NCI-H1105 treated with DMSO at 0.1 percent for 48 hours (cell line): ENCODE measurements at regions not wholly inside any gene's neighbourhood (a gene's known extent, or its start where the extent isn't known, plus 50 kb on each side); places are given as distances from the start of the nearest gene placed in this dataset.

Experiments
- DNase-seq: peaks from one replicate; lab custom pipeline; 2025; lab: John Stamatoyannopoulos, UW

- DNase-seq = no peak
These were observed 299.3 kb upstream of the ZFP64 start for GRCh38 chr20:52490711-52491430.

- no peak for DNase-seq
These were observed 292.9 kb upstream of the ZFP64 start for GRCh38 chr20:52484438-52484837.

DNA sequence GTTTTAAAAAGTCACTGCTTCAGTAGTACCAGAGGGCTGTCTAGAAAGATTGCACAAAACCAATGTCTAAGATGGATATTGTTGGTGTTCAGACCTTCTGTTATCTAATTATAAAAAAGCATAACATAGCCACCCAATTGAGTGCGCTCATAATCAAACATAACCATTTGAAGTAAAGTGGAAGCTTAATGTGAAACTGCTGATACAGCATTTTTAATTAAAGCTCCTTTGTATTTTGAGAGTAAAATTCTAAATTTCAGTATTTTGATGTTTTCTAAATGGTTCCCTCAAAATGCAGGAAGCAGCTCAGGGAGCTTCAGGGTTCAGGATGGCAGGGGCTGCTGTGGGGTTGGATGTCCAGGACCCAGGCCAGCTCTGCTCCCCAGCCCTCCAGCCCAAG, 291.8 kb upstream of the ZFP64 start:
- no peak for DNase-seq

DNA sequence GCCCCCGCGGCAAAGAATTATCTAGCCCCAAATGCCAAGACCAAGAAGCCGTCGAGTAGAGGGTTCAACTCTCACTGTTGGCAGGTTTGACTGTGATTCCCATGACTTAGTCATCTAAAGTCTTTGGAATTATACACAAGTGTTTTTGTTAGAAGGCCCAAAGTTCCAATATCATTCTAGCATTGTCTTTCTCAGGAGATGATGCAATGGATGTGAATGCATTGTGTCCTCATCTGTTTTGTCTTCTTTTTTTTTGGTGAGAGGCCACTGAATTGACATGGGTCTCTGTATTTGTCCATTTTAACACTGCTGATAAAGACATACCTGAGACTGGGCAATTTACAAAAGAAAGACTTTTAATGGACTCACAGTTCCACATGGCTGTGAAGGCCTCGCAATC, 290.5 kb upstream of the ZFP64 start:
- no peak for DNase-seq

DNA sequence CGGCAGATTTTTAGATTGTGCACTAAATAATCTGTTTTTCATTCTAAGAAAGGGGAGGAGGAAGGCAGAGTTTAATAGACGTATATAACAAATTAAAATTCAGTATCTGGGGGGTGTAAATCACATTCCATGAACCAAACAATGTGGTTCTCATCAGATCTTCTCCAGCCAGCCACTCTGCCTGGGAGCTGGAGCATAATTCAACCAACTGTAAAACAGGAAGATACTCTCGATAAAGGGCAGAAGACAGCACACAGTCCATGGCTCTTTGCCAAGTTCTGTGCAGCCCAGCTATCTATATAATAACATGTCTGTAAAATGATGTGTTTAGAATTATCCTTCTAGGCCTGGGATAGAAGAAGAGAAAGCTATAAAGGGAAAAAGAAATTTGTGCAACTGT, 289.9 kb upstream of the ZFP64 start:
- peak; percentile 15 for DNase-seq

DNA sequence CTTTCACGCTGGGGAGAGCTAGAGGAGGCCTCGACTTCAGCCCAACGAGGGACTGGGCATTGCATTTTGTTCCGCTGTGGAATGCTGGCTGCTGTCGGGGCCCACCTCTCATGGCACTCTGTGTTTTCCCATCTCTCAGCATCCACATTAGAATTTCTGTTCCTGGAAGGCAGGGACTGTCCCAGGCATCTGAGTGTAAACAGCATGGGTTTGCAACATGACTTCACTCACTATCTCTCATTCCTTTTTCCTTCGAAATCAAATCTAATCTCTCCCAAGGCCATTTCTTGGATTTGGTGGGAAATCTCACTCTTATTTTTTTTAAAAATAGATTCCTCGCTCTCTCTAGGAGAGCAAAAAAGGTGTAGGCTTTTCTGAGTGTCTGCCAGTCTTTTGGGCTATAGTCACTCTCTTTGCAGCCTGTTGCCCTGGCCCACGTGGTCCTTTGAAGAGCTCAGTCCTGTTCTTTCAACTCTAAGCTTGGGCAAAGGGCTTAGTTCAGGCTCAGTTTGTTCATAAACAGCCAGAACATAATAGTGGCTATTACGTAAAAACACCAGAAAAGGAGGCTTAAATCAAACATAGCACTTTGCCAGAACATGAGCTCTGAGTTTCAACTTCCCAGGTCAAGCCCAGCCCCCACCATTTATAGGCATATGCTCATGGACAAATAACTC, 284.6 kb upstream of the ZFP64 start:
- DNase-seq = no peak

- no peak for DNase-seq
These were observed 281.6 kb upstream of the ZFP64 start for GRCh38 chr20:52473186-52473585.

DNA sequence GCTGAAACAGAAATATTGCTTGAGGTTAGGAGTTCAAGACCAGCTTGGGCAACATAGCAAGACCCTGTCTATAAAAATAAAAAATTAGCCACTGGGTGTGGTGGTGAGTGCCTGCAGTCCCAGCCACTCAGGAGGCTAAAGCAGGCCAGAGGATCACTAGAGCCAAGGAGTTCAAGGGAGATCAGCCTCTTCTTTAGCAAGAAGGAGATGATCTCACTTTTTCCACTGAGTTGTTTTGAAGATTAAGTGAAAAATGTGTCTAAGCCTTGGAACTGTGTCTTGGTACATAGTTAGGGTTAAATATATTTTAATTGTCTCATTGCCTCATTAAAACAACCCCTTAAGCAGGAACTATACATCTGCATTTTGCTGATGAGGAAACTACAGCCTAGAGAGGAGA, 279.0 kb upstream of the ZFP64 start:
- no peak for DNase-seq

DNA sequence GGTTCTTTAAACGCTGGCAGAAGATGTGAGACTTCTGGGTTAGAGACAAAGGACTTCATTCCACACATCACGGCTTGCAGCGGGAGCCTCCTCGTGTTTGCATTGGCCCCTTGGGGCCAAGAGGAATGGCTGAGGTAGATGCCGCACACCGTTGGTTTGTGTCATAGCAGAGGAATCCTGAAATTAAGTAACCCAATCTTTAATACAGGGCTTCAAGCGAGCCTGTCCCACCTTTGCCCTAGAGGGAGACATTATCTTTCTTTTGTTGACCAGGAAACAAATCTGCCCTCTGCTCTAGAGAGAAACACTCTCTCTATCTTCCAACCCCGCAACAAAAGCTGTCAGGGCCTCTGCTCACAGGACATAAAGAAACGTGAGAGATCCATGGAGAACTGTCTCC, 277.5 kb upstream of the ZFP64 start:
- DNase-seq = no peak

DNA sequence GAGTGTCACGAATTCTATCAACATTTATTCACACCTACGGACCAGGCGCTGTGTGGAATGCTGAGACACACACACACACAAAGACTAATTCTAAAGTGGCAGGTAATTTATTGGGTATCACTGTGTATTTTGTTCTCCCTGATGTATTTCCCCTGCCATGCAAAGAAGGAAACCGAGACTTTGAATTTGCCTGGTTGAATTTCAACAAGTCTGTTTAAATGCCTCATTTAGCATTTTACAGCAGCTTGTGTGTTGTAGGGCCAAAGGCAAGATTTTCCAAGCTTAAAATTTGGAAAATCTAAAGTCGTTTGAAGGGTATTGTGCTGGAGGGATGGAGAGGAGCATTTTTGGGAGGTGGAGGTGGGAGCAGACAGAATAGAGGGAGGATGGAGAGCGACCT, 274.4 kb upstream of the ZFP64 start:
- no peak for DNase-seq

GRCh38 chr20:52461582-52461981, 270.0 kb upstream of the ZFP64 start:
- no peak for DNase-seq

DNA sequence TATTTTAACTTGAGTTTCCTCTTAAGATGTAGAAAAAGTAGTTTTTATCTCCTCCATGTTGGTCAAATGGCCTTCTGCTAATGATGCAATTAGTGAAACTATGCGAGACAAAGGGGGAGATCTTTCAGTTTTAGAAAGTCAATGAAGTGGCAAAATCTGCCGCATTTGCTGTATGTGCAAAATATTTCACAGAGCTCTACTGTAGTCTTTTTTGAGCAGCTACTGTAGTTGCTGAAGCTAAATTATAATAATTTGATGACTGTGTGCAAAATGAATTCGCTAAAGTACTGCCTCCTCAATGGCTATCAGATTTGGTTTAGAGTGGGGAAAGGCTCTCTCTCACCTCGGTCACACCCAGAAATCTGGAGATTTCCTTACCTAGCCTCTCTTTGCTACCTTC, 267.6 kb upstream of the ZFP64 start:
- DNase-seq = no peak

DNA sequence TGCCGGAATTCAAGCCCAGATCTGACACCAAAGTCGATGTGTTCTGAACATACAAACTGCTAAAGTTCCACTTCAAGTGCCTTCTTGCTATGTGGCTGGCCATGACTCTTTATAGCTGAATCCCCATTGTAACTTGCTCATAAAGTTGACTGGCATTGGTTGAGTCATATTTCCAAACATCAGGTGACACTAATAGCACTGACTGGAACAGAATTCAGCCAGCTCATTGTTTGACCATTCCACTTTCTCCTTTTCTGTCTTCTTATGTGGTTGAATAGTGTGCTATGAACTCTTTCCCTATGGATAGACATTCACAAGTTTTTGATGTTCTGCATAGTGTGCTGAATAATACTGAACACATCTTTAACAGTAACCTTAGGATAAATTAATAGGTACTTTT, 266.2 kb upstream of the ZFP64 start:
- no peak for DNase-seq

GRCh38 chr20:52454660-52455059, 263.1 kb upstream of the ZFP64 start:
- DNase-seq = no peak

GRCh38 chr20:52448513-52449232, 257.1 kb upstream of the ZFP64 start:
- DNase-seq = no peak

GRCh38 chr20:52447225-52447551, 255.6 kb upstream of the ZFP64 start:
- no peak for DNase-seq

GRCh38 chr20:52446421-52447224, 255.0 kb upstream of the ZFP64 start:
- no peak for DNase-seq

DNA sequence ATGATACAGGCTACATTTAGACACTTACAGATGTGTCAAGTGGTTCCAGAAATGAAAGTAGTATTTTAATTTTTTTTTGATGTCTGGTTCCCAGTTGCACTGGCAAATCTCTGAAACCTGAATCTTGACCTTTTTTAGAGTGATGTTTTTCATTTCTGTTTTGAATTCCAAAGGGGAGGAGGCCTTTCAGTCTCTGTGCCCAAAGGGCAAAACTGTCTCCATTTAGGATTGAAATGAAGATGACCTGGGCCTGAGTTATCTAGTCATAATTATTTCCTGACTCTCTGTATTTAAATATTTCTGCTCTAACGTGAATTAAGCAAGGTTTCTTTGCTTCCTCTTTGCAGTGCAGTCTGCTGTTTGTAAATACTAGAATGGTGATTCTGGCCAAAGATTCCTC, 252.9 kb upstream of the ZFP64 start:
- DNase-seq = no peak

DNA sequence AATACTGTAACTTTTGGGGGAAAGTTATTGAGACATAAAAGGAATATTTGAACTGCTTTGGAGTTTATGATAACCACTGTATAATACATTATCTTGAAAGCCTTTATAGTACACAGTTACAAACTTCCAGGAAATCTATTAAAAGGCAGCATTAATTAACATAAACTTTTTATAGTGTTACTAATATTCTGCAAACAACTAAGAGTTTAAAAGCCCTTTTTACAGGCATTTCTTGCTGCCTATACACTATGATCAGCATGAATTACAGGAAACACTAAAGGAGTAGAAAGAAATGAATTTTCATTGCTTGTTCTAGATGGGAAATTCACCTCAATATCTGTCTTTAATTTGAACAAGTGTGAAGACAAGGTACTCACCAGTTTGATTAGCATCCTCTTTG, 252.3 kb upstream of the ZFP64 start:
- no peak for DNase-seq

GRCh38 chr20:52441710-52442109, 250.1 kb upstream of the ZFP64 start:
- DNase-seq = no peak

DNA sequence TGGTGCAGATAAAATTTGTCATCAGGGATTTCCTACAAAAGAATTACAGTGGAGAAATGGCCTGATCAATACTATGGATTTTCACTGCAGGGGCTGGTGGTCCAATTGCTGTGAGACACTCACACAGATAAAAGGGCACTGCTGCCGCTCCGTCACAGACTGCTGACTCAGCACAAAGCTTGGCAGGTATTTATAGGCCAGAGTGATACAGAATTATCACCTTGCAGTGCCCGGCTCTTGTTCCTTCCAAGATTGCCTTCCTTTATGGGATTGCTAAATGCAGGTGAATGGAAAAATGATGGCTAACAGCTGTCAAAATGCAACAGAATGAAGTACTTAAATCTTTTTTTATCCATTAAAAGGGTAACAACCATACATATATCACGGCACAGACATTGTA, 247.8 kb upstream of the ZFP64 start:
- no peak for DNase-seq

GRCh38 chr20:52438326-52438963, 246.9 kb upstream of the ZFP64 start:
- no peak for DNase-seq
